ENCODE measurements at regions not wholly inside any gene's neighbourhood (a gene's known extent, or its start where the extent isn't known, plus 50 kb on each side); places are given as distances from the start of the nearest gene placed in this dataset.
"Not testable (repeated sequence)": the region's sequence is repeated elsewhere in the genome, so short reads cannot be mapped to it uniquely, and the experiment has no call there.

DNA sequence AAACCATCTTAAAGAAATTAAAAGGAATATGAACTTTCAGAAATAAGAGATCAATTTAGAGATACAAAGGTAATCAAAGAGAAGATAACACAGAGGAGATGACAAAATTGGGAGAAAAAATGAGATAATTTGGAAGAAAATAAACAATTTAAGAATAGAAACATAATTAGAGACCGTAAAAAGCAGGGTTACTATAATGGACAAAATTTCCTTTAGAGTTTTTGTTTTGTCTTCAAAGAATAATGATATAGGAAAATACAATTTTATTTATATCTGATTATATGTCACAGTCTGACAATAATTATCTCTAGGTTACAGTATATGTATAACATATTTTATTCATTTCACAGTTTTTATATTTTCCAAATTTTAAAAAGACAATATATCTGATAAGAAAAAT, 716.4 kb upstream of the ZNF804A start:
- Histone ChIP-seq H3K27me3 (ENCODE audit: low read length) (no peaks in the 10 kb centered on the region), H3K9me2 (replicated peaks; ENCODE audit: insufficient read depth, low read length) (no peaks in the 10 kb centered on the region), H2AFZ (ENCODE audit: low read length) (no peak overlapping the region)

DNA sequence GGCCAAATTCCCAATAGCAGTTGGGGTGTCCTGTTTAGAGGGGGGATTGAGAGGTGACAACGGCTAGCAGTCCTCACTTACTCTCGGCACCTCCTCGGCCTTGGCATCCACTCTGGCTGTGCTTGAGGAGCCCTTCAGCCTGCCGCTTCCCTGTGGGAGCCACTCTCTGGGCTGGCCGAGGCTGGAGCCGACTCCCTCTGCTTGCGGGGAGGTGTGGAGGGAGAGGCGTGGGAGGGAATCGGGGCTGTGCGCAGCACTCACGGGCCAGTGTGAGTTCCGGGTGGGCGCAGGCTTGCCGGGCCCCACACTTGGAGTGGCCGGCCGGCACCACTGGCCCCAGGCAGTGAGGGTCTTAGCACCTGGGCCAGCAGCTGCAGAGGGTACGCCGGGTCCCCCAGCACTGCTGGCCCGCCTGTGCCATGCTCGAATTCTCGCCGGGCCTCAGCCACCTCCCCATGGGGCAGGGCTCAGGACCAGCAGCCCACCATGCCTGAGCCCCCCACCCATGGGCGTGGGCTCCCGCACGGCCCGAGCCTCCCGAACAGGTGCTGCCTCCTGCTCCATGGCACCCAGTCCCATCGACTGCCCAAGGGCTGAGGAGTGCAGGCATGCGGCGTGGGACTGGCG, 705.9 kb upstream of the ZNF804A start:
- Histone ChIP-seq H3K9me2 (replicated peaks; ENCODE audit: insufficient read depth, low read length) (no peaks in the 10 kb centered on the region), H3K36me3 (ENCODE audit: insufficient read depth, low read length) (no peaks in the 10 kb centered on the region), H3K27me3 (ENCODE audit: low read length) (no peaks in the 10 kb centered on the region), H3K79me2 (ENCODE audit: low read length) (no peaks in the 10 kb centered on the region), H2AFZ (ENCODE audit: low read length) (no peak overlapping the region), H3K4me3 (ENCODE audit: low read length) (no peak overlapping the region), H3K27ac (ENCODE audit: low read length) (no peak overlapping the region), H4K20me1 (ENCODE audit: insufficient read depth, low read depth, low read length) (no peaks in the 10 kb centered on the region), H3K9me3 (ENCODE audit: low read length) (no peaks in the 10 kb centered on the region), H3K9ac (ENCODE audit: low read length) (no peak overlapping the region), H3K4me2 (ENCODE audit: low read depth, low read length, poor library complexity, severe bottlenecking) (no peak overlapping the region), H3K4me1 (ENCODE audit: low read length) (no peaks in the 10 kb centered on the region)
- no peak for DNase-seq

More for the DNA sequence above, 716.4 kb upstream of the ZNF804A start:
- Histone ChIP-seq H3K9me3 (ENCODE audit: low read length) (no peaks in the 10 kb centered on the region), H3K4me3 (ENCODE audit: low read length) (no peak overlapping the region), H3K4me1 (ENCODE audit: low read length) (no peaks in the 10 kb centered on the region), H4K20me1 (ENCODE audit: insufficient read depth, low read depth, low read length) (no peaks in the 10 kb centered on the region), H3K9ac (ENCODE audit: low read length) (no peak overlapping the region), H3K4me2 (ENCODE audit: low read depth, low read length, poor library complexity, severe bottlenecking) (no peak overlapping the region), H3K36me3 (ENCODE audit: insufficient read depth, low read length) (no peaks in the 10 kb centered on the region), H3K79me2 (ENCODE audit: low read length) (no peaks in the 10 kb centered on the region), H3K27ac (ENCODE audit: low read length) (no peak overlapping the region)
- DNase-seq, result no peak

DNA sequence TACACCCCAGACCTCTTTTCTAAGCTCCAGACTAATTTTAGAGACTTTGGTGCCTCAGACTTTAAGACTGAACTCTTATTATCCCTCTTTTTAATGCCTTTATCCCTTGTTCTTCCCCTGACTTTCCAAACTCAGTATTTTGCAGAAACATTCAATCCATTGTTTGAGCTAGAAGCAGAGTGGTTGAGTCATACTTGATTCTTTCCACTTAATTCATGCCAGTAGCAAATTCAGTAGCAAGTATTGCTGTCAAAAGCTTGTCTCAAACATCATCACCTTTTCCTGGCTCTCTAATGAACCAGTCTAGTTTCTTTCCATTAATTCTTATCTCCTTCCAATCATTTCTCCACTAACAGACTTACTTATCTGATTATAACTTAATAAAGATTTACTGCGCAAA, 699.7 kb upstream of the ZNF804A start:
- Histone ChIP-seq H3K9me2 (replicated peaks; ENCODE audit: insufficient read depth, low read length) (no peaks in the 10 kb centered on the region), H3K27me3 (ENCODE audit: low read length) (no peaks in the 10 kb centered on the region), H3K27ac (ENCODE audit: low read length) (no peak overlapping the region), H4K20me1 (ENCODE audit: insufficient read depth, low read depth, low read length) (no peaks in the 10 kb centered on the region), H3K79me2 (ENCODE audit: low read length) (no peaks in the 10 kb centered on the region), H3K4me3 (ENCODE audit: low read length) (no peak overlapping the region), H3K9ac (ENCODE audit: low read length) (no peak overlapping the region), H3K9me3 (ENCODE audit: low read length) (no peaks in the 10 kb centered on the region), H3K4me2 (ENCODE audit: low read depth, low read length, poor library complexity, severe bottlenecking) (no peak overlapping the region), H3K4me1 (ENCODE audit: low read length) (no peaks in the 10 kb centered on the region), H3K36me3 (ENCODE audit: insufficient read depth, low read length) (no peaks in the 10 kb centered on the region), H2AFZ (ENCODE audit: low read length) (no peak overlapping the region)
- DNase-seq, result no peak

- Histone ChIP-seq H2AFZ (ENCODE audit: low read length) (no peak overlapping the region), H3K79me2 (ENCODE audit: low read length) (no peaks in the 10 kb centered on the region), H3K9me2 (replicated peaks; ENCODE audit: insufficient read depth, low read length) (no peaks in the 10 kb centered on the region), H3K4me2 (ENCODE audit: low read depth, low read length, poor library complexity, severe bottlenecking) (no peak overlapping the region), H3K36me3 (ENCODE audit: insufficient read depth, low read length) (no peaks in the 10 kb centered on the region), H3K4me3 (ENCODE audit: low read length) (no peak overlapping the region), H3K27me3 (ENCODE audit: low read length) (no peaks in the 10 kb centered on the region), H3K9me3 (ENCODE audit: low read length) (no peaks in the 10 kb centered on the region), H3K4me1 (ENCODE audit: low read length) (no peaks in the 10 kb centered on the region), H4K20me1 (ENCODE audit: insufficient read depth, low read depth, low read length) (no peaks in the 10 kb centered on the region), H3K9ac (ENCODE audit: low read length) (no peak overlapping the region), H3K27ac (ENCODE audit: low read length) (no peak overlapping the region)
- DNase-seq, result no peak
These were observed 696.4 kb upstream of the ZNF804A start for GRCh38 chr2:183901931-183902330.

DNA sequence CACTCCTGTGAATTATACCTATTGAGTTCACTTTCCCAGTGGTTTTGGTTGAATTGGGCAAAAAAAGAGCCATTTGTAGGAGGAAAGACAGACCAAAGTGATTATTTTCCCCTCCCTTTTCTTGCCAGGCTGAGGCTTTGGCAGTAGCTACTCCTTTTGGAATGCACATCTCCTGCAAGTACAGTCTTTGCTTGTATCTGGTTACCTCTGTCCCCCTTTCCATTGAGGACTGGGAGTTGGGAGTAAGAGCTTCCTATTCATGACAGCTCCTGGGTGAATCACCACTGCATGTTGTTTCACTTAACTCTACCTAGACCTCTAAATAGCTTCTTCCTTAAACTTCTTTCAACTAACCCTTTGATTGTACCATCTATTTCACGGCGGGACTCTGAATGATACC, 695.3 kb upstream of the ZNF804A start:
- Histone ChIP-seq H3K4me2 (ENCODE audit: low read depth, low read length, poor library complexity, severe bottlenecking) (no peak overlapping the region), H3K79me2 (ENCODE audit: low read length) (no peaks in the 10 kb centered on the region), H3K27me3 (ENCODE audit: low read length) (no peaks in the 10 kb centered on the region), H3K36me3 (ENCODE audit: insufficient read depth, low read length) (no peaks in the 10 kb centered on the region), H4K20me1 (ENCODE audit: insufficient read depth, low read depth, low read length) (no peaks in the 10 kb centered on the region), H2AFZ (ENCODE audit: low read length) (no peak overlapping the region), H3K4me1 (ENCODE audit: low read length) (no peaks in the 10 kb centered on the region), H3K9ac (ENCODE audit: low read length) (no peak overlapping the region), H3K27ac (ENCODE audit: low read length) (no peak overlapping the region), H3K4me3 (ENCODE audit: low read length) (no peak overlapping the region), H3K9me3 (ENCODE audit: low read length) (no peaks in the 10 kb centered on the region), H3K9me2 (replicated peaks; ENCODE audit: insufficient read depth, low read length) (0 out of 2 replicates have a peak, but pooled peaks cover 4% of the 10 kb centered on the region)
- no peak for DNase-seq

- H3K4me2 ChIP-seq (ENCODE audit: low read depth, low read length, poor library complexity, severe bottlenecking); H3K9me2 ChIP-seq (replicated peaks; ENCODE audit: insufficient read depth, low read length); H3K27me3 ChIP-seq (ENCODE audit: low read length): not testable (repeated sequence)
These were observed 682.3 kb upstream of the ZNF804A start for GRCh38 chr2:183916041-183916440.

DNA sequence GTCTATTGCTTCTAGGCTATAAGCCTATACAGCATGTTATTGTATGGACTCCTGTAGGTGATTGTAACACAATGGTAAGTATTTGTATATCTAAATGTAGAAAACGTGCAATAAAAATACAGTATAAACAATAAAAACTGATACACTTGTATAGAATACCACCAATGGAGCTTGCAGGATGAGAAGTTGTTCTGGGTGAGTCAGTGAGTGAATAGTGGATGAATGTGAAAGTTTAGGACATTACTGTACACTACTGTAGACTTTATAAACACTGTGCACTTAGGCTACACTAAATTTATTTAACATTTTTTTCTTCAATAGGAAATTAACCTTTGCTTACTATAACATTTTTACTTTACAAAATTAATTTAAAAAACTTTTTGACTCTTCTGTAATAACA, 679.2 kb upstream of the ZNF804A start:
- Histone ChIP-seq H3K4me3 (ENCODE audit: low read length) (no peak overlapping the region), H3K27me3 (ENCODE audit: low read length) (no peaks in the 10 kb centered on the region), H3K9me3 (ENCODE audit: low read length) (no peaks in the 10 kb centered on the region), H3K36me3 (ENCODE audit: insufficient read depth, low read length) (no peaks in the 10 kb centered on the region), H3K4me2 (ENCODE audit: low read depth, low read length, poor library complexity, severe bottlenecking) (no peak overlapping the region), H3K9me2 (replicated peaks; ENCODE audit: insufficient read depth, low read length) (no peaks in the 10 kb centered on the region), H3K27ac (ENCODE audit: low read length) (no peak overlapping the region), H4K20me1 (ENCODE audit: insufficient read depth, low read depth, low read length) (no peaks in the 10 kb centered on the region), H3K4me1 (ENCODE audit: low read length) (no peaks in the 10 kb centered on the region), H2AFZ (ENCODE audit: low read length) (no peak overlapping the region), H3K9ac (ENCODE audit: low read length) (no peak overlapping the region), H3K79me2 (ENCODE audit: low read length) (no peaks in the 10 kb centered on the region)
- DNase-seq, result no peak

More at GRCh38 chr2:183916041-183916440, 682.3 kb upstream of the ZNF804A start:
- not testable (repeated sequence) for H3K4me1 ChIP-seq (ENCODE audit: low read length); H3K36me3 ChIP-seq (ENCODE audit: insufficient read depth, low read length); H3K9me3 ChIP-seq (ENCODE audit: low read length); H4K20me1 ChIP-seq (ENCODE audit: insufficient read depth, low read depth, low read length); H3K9ac ChIP-seq (ENCODE audit: low read length); DNase-seq; H3K4me3 ChIP-seq (ENCODE audit: low read length); H3K79me2 ChIP-seq (ENCODE audit: low read length); H3K27ac ChIP-seq (ENCODE audit: low read length); H2AFZ ChIP-seq (ENCODE audit: low read length)

DNA sequence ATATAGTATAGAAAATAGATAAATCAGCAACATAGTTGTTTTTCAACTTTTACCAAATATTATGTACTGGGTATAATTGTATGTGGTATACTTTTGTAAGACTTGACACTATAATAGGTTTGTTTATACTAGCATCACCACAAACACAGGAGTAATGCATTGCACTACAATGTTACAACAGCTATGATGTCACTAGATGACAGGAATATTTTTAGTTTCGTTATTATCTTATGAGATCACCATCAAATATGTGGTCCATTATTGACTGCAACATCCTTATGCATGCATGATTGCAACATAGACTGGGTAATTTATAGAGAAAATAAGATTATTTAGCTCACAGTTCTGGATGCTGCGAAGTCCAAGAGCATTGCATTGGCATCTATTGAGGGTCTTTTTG, 678.4 kb upstream of the ZNF804A start:
- Histone ChIP-seq H3K4me3 (ENCODE audit: low read length) (no peak overlapping the region), H3K4me2 (ENCODE audit: low read depth, low read length, poor library complexity, severe bottlenecking) (no peak overlapping the region), H3K27me3 (ENCODE audit: low read length) (no peaks in the 10 kb centered on the region)

GRCh38 chr2:183925281-183925680, 673.0 kb upstream of the ZNF804A start:
- Histone ChIP-seq H3K27me3 (ENCODE audit: low read length) (no peaks in the 10 kb centered on the region), H3K9me2 (replicated peaks; ENCODE audit: insufficient read depth, low read length) (no peaks in the 10 kb centered on the region), H3K4me2 (ENCODE audit: low read depth, low read length, poor library complexity, severe bottlenecking) (no peak overlapping the region), H3K9ac (ENCODE audit: low read length) (no peak overlapping the region), H3K27ac (ENCODE audit: low read length) (no peak overlapping the region), H3K4me3 (ENCODE audit: low read length) (no peak overlapping the region), H3K36me3 (ENCODE audit: insufficient read depth, low read length) (no peaks in the 10 kb centered on the region), H4K20me1 (ENCODE audit: insufficient read depth, low read depth, low read length) (no peaks in the 10 kb centered on the region), H2AFZ (ENCODE audit: low read length) (no peak overlapping the region), H3K4me1 (ENCODE audit: low read length) (no peaks in the 10 kb centered on the region), H3K79me2 (ENCODE audit: low read length) (no peaks in the 10 kb centered on the region), H3K9me3 (ENCODE audit: low read length) (no peaks in the 10 kb centered on the region)
- no peak for DNase-seq

More for the DNA sequence above, 678.4 kb upstream of the ZNF804A start:
- no peaks in the 10 kb centered on the region for H3K9me3 ChIP-seq (ENCODE audit: low read length)
- no peak overlapping the region for H3K9ac ChIP-seq (ENCODE audit: low read length)
- no peaks in the 10 kb centered on the region for H3K4me1 ChIP-seq (ENCODE audit: low read length)
- H3K9me2 ChIP-seq (replicated peaks; ENCODE audit: insufficient read depth, low read length), result no peaks in the 10 kb centered on the region
- DNase-seq, result no peak
- H4K20me1 ChIP-seq (ENCODE audit: insufficient read depth, low read depth, low read length), result no peaks in the 10 kb centered on the region
- H2AFZ ChIP-seq (ENCODE audit: low read length), result no peak overlapping the region
- H3K79me2 ChIP-seq (ENCODE audit: low read length), result no peaks in the 10 kb centered on the region
- H3K36me3 ChIP-seq (ENCODE audit: insufficient read depth, low read length), result no peaks in the 10 kb centered on the region
- H3K27ac ChIP-seq (ENCODE audit: low read length), result no peak overlapping the region
